ENCODE measurements at regions not wholly inside any gene's neighbourhood (a gene's known extent, or its start where the extent isn't known, plus 50 kb on each side); places are given as distances from the start of the nearest gene placed in this dataset.

GRCh38 chr14:101254805-101255764 lies 306.2 kb upstream of the DIO3 start:
- CTCF ChIA-PET (ENCODE audit: unreplicated experiment), result no interaction called here
- DNase-seq (ENCODE audit: low spot score), result no peak
- intact Hi-C loops (cut with micrococcal nuclease; ENCODE audit: unreplicated experiment), result no loop called here
- TF ChIP-seq, protein P1, sequence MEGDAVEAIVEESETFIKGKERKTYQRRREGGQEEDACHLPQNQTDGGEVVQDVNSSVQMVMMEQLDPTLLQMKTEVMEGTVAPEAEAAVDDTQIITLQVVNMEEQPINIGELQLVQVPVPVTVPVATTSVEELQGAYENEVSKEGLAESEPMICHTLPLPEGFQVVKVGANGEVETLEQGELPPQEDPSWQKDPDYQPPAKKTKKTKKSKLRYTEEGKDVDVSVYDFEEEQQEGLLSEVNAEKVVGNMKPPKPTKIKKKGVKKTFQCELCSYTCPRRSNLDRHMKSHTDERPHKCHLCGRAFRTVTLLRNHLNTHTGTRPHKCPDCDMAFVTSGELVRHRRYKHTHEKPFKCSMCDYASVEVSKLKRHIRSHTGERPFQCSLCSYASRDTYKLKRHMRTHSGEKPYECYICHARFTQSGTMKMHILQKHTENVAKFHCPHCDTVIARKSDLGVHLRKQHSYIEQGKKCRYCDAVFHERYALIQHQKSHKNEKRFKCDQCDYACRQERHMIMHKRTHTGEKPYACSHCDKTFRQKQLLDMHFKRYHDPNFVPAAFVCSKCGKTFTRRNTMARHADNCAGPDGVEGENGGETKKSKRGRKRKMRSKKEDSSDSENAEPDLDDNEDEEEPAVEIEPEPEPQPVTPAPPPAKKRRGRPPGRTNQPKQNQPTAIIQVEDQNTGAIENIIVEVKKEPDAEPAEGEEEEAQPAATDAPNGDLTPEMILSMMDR (conservative IDR thresholded peaks at IDR 0.05; ENCODE audit: low read length), result no peak
- no peak for TF ChIP-seq EZH2phosphoT487 (IDR thresholded peaks at IDR 0.05; ENCODE audit: borderline replicate concordance, low read depth, low read length)
- POLR2A ChIA-PET, result no interaction called here
- H3K4me1 ChIP-seq (ENCODE audit: insufficient read depth, low read length, poor library complexity, severe bottlenecking), result no peaks in the 10 kb centered on the region
- no peaks in the 10 kb centered on the region for H3K9me3 ChIP-seq (ENCODE audit: low read length)
- H3K9me2 ChIP-seq (ENCODE audit: insufficient read depth, low read length), result no peaks in the 10 kb centered on the region
- no peaks in the 10 kb centered on the region for H3K79me2 ChIP-seq (ENCODE audit: insufficient read depth, low read depth, low read length)
- H3K36me3 ChIP-seq (ENCODE audit: insufficient read depth, low read length), result no peaks in the 10 kb centered on the region
- no TSS peak for BruUV-seq (replicated peaks)
- no peak overlapping the region for H3K4me3 ChIP-seq (ENCODE audit: low read depth, low read length, poor library complexity, severe bottlenecking)
- H4K20me1 ChIP-seq (ENCODE audit: insufficient read depth, low read length), result no peaks in the 10 kb centered on the region
- H2AFZ ChIP-seq (ENCODE audit: low read length), result no peak overlapping the region
- H3K4me2 ChIP-seq (ENCODE audit: low read length), result no peak overlapping the region
- H3K27ac ChIP-seq (ENCODE audit: low read depth, low read length, poor library complexity, severe bottlenecking), result no peak overlapping the region

- CTCF ChIA-PET (ENCODE audit: unreplicated experiment), result no interaction called here
- no peaks in the 10 kb centered on the region for H4K20me1 ChIP-seq (ENCODE audit: insufficient read depth, low read length)
- H3K27ac ChIP-seq (ENCODE audit: low read depth, low read length, poor library complexity, severe bottlenecking), result no peak overlapping the region
- H3K36me3 ChIP-seq (ENCODE audit: insufficient read depth, low read length), result no peaks in the 10 kb centered on the region
- intact Hi-C loops (cut with micrococcal nuclease; ENCODE audit: unreplicated experiment), result no loop called here
- H3K79me2 ChIP-seq (ENCODE audit: insufficient read depth, low read depth, low read length), result no peaks in the 10 kb centered on the region
- no TSS peak for BruUV-seq (replicated peaks)
- DNase-seq (ENCODE audit: low spot score), result no peak
- no peak overlapping the region for H2AFZ ChIP-seq (ENCODE audit: low read length)
- H3K9me3 ChIP-seq (ENCODE audit: low read length), result no peaks in the 10 kb centered on the region
- POLR2A ChIA-PET, result no interaction called here
- no peak overlapping the region for H3K4me2 ChIP-seq (ENCODE audit: low read length)
- H3K4me1 ChIP-seq (ENCODE audit: insufficient read depth, low read length, poor library complexity, severe bottlenecking), result no peaks in the 10 kb centered on the region
- no peaks in the 10 kb centered on the region for H3K9me2 ChIP-seq (ENCODE audit: insufficient read depth, low read length)
- H3K4me3 ChIP-seq (ENCODE audit: low read depth, low read length, poor library complexity, severe bottlenecking), result no peak overlapping the region
- TF ChIP-seq, protein P1 (conservative IDR thresholded peaks at IDR 0.05; ENCODE audit: low read length), result no peak
- no peak for TF ChIP-seq EZH2phosphoT487 (IDR thresholded peaks at IDR 0.05; ENCODE audit: borderline replicate concordance, low read depth, low read length)
Observed at GRCh38 chr14:101255765-101256125, 305.6 kb upstream of the DIO3 start.

DNA sequence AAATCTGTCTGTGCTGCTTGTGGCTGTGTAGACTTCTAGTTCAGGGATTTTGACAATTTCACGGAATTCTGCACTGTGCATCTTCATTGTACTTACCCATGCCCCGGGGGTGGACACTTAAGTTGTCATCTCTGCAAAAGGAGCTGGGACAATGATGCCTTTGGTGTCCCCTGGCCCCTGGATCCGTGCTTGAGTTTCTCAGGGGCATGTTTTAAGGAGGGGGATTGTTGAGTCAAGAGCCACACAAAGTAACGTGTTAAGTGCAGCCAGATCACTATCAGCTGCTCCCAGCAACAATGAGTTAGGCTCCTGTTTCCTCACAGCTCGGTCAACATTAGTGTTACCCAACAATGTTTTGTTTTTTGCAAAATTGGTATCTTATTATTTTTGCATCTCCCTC lies 305.0 kb upstream of the DIO3 start:
- no peak overlapping the region for H3K27ac ChIP-seq (ENCODE audit: low read depth, low read length, poor library complexity, severe bottlenecking)
- CTCF ChIA-PET (ENCODE audit: unreplicated experiment), result no interaction called here
- no peaks in the 10 kb centered on the region for H3K36me3 ChIP-seq (ENCODE audit: insufficient read depth, low read length)
- POLR2A ChIA-PET, result no interaction called here
- no peak overlapping the region for H3K4me2 ChIP-seq (ENCODE audit: low read length)
- H3K79me2 ChIP-seq (ENCODE audit: insufficient read depth, low read depth, low read length), result no peaks in the 10 kb centered on the region
- no peak for TF ChIP-seq EZH2phosphoT487 (IDR thresholded peaks at IDR 0.05; ENCODE audit: borderline replicate concordance, low read depth, low read length)
- TF ChIP-seq, protein P1 (conservative IDR thresholded peaks at IDR 0.05; ENCODE audit: low read length), result no peak
- intact Hi-C loops (cut with micrococcal nuclease; ENCODE audit: unreplicated experiment), result no loop called here
- no peak overlapping the region for H3K4me3 ChIP-seq (ENCODE audit: low read depth, low read length, poor library complexity, severe bottlenecking)
- H3K9me3 ChIP-seq (ENCODE audit: low read length), result no peaks in the 10 kb centered on the region
- H2AFZ ChIP-seq (ENCODE audit: low read length), result no peak overlapping the region
- H3K9me2 ChIP-seq (ENCODE audit: insufficient read depth, low read length), result no peaks in the 10 kb centered on the region
- no peaks in the 10 kb centered on the region for H3K4me1 ChIP-seq (ENCODE audit: insufficient read depth, low read length, poor library complexity, severe bottlenecking)
- no peaks in the 10 kb centered on the region for H4K20me1 ChIP-seq (ENCODE audit: insufficient read depth, low read length)
- DNase-seq (ENCODE audit: low spot score), result no peak
- no TSS peak for BruUV-seq (replicated peaks)

Measured in OCI-LY7 (cell line).